HL-60 (cell line): ENCODE measurements at regions not wholly inside any gene's neighbourhood (a gene's known extent, or its start where the extent isn't known, plus 50 kb on each side); places are given as distances from the start of the nearest gene placed in this dataset.
A peak's percentile ranks its signal among the peaks of the same experiment; 100 is the strongest.

Experiments used
- DNase-seq, 2 experiments: peaks; one replicate each; pipeline ENCODE4 v3.0.0-alpha.2; 2010 to 2020; ENCODE audit warnings: low read depth in 1 of 2, low spot score in 1 of 2
- H3K27ac ChIP-seq: fragments of 250-450 bp; sonication (Bioruptor Pico); replicated peaks from 2 replicates; pipeline ENCODE4 v1.5.1; 2020; ENCODE audit warnings: mild to moderate bottlenecking, moderate library complexity
- H3K27me3 ChIP-seq: fragments of 250-450 bp; sonication (Bioruptor Pico); 2 replicates; pipeline ENCODE4 v1.5.1; 2021; ENCODE audit warnings: mild to moderate bottlenecking, moderate library complexity; ENCODE audit not compliant: insufficient read depth, poor library complexity, severe bottlenecking
- H3K4me3 ChIP-seq: replicated peaks from 2 replicates; pipeline ENCODE4 v1.5.1; 2011; ENCODE audit warnings: mild to moderate bottlenecking, control low read depth, low read length; ENCODE audit not compliant: insufficient read depth
- CTCF ChIP-seq: IDR thresholded peaks from one replicate; pipeline ENCODE4 v1.5.1; 2011; ENCODE audit warnings: low read length, control low read depth, inconsistent platforms; ENCODE audit not compliant: insufficient read depth
- GABPA ChIP-seq: IDR thresholded peaks from 2 replicates; pipeline ENCODE4 v1.6.1; 2012; ENCODE audit warnings: low read depth
- POLR2AphosphoS5 ChIP-seq: IDR thresholded peaks from 2 replicates; pipeline ENCODE4 v1.6.1; 2012; ENCODE audit warnings: low read depth
- REST ChIP-seq: IDR thresholded peaks from 2 replicates; pipeline ENCODE4 v1.6.1; 2012; ENCODE audit warnings: low read depth; ENCODE audit not compliant: insufficient replicate concordance
- SPI1 ChIP-seq: IDR thresholded peaks from 2 replicates; pipeline ENCODE4 v1.6.1; 2012; ENCODE audit warnings: low read depth, mild to moderate bottlenecking, borderline replicate concordance

DNA sequence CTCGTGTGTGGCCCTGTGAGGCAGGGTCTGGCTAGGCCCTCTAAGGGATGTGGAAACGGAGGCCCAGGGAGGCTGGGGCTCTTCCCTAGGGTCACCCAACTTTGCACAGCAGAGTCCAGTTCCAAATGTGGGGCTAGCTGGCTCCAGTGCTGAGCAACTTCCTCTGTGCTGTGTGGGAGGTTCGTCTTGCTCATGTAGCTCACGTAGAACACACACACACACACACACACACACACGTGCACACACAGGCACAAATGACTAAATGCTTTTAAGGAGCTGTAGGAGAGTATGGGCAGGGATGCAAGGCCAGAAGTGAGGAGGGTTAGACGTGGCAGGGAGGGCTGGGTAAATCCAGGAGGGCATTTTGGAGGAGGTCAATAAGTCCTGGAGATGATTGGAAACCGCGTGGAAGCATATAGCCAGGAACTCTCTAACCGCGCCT is 213.8 kb downstream of the RPLP1 start:
- DNase-seq = peak; percentile 81 to 92
- no peak overlapping the region for H3K4me3 ChIP-seq
- TF ChIP-seq REST (no peak), POLR2AphosphoS5 (peak; percentile 45; the same call in 1 of the 2 replicates)
- H3K27ac ChIP-seq = peak overlapping the region; percentile 73
- H3K27me3 ChIP-seq = no peaks in the 10 kb centered on the region

GRCh38 chr15:69666921-69667811 is 214.5 kb downstream of the RPLP1 start:
- Histone ChIP-seq H3K27me3 (no peaks in the 10 kb centered on the region), H3K4me3 (no peak overlapping the region), H3K27ac (peak overlapping the region; percentile 73)
- DNase-seq = peak; percentile 88 to 92
- no peak for TF ChIP-seq REST
- TF ChIP-seq GABPA = no peak
- TF ChIP-seq POLR2AphosphoS5 = no peak; the same call in 1 of the 2 replicates
- TF ChIP-seq CTCF = no peak
- peak; percentile 99 for TF ChIP-seq SPI1

DNA sequence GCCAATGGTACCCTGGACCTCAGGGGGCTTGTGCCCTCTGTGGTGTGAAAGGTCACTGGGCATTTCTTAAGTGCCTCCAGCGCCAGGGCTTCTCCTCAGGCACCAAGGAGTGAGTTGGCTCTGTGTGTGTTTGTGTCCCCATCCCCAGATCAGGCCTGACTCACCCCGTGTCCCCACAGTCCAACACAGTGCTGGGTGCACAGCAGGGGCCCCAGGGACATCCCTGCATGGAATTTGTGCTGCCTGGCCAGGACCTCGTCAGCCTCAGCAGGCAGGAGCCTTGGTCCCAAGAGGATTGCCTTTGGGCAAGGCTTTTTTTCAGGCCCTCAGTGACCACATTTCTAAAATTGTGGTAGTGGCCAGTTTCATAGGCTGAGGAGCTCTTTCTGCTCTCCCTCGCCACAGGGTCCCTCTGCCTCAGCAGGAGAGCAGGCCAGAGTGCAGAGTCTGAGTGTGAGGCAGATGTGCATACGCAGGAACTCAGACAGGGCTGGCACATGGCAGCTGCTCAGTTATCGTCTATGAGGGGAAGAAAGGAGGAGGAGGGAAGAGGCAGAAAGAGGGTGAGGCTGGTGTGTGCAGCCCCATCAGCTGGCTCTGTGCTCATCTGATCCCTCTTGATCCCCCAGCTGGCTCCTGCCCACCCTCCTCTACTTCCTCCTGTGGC is 215.6 kb downstream of the RPLP1 start:
- Histone ChIP-seq H3K27me3 (no peaks in the 10 kb centered on the region), H3K27ac (peak overlapping the region; percentile 55), H3K4me3 (no peak overlapping the region)
- DNase-seq = peak; percentile 26 to 43
- TF ChIP-seq SPI1 (no peak), REST (no peak), GABPA (no peak), POLR2AphosphoS5 (no peak), CTCF (no peak)
